Right ventricle myocardium superior (tissue), 1 donor: ENCODE measurements at regions not wholly inside any gene's neighbourhood (a gene's known extent, or its start where the extent isn't known, plus 50 kb on each side); places are given as distances from the start of the nearest gene placed in this dataset.

ENCODE experiments used
- ATAC-seq: fragments of 200-7000 bp; cut with Tn5 transposase; one replicate; pipeline ENCODE4 v1.9.1; 2020; ENCODE audit warnings: mild to moderate bottlenecking; ENCODE audit not compliant: poor library complexity
- DNase-seq: peaks from one replicate; pipeline ENCODE4 v3.0.0-alpha.2; 2020
- intact Hi-C: fragments of 100-400 bp; cut with DNase I; formaldehyde crosslinking; loops from one replicate; pipeline ENCODE4 v1.11.2; 2022
- donor health status: DM: no; HTN: yes; CAD: no; lungs with severe emphysema.

GRCh38 chr9:115207003-115207836, 89.3 kb upstream of the TNC start:
- DNase-seq = no peak
- no peak for ATAC-seq
- intact Hi-C loops = no loop called here

- intact Hi-C loops = no loop called here
- DNase-seq = no peak
- ATAC-seq = no peak
These were observed 90.5 kb upstream of the TNC start for GRCh38 chr9:115208501-115208900.

GRCh38 chr9:115209601-115210306, 91.8 kb upstream of the TNC start:
- ATAC-seq (no peak), DNase-seq (no peak)
- intact Hi-C loops = no loop called here

GRCh38 chr9:115210699-115211098, 92.7 kb upstream of the TNC start:
- DNase-seq (no peak), ATAC-seq (no peak)
- intact Hi-C loops = no loop called here

- intact Hi-C loops = no loop called here
- DNase-seq (no peak), ATAC-seq (no peak)
These were observed 93.6 kb upstream of the TNC start for GRCh38 chr9:115211413-115212124.

DNA sequence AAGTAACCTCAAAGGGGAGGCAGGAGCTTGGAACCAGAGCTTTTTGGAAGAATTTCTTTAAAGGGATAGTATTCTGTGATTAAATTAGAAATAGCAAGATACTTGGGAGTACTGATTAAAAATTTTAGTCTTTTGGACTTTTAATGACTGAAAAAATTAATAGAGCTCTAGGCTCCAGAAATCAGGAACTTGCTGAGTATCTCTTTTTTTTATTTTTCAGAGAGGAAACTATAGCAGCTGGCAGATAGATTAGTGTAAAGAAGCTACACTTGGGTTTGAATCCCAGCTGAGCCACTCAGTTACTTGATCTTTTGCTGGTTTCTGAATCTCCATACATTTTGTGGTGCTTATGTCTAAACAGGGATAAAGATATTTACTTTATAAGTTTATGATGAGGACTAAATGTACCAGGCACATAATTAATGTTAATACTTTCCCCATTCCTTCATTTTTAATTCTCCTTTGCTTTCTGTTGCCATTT, 94.2 kb upstream of the TNC start:
- DNase-seq (no peak), ATAC-seq (no peak)
- intact Hi-C loops = no loop called here

DNA sequence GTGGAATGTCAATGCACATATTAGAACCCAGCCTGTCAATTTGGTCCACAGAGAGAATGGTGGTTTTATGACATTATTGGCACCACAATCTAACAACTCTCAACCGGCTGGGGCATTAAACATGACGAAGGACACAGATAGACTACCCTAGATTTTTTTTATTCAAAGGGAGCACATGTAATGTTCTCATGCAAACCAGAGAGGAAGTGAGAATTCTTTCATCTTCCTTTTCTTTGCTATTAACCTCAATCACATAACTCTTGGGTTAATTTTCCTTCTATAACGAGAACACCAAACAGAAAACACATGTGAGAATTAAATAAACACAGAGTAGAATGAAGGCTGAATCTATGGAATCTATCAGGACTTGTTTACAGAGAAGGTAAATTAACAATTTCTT, 94.9 kb upstream of the TNC start:
- ATAC-seq (no peak), DNase-seq (no peak)
- intact Hi-C loops = no loop called here

DNA sequence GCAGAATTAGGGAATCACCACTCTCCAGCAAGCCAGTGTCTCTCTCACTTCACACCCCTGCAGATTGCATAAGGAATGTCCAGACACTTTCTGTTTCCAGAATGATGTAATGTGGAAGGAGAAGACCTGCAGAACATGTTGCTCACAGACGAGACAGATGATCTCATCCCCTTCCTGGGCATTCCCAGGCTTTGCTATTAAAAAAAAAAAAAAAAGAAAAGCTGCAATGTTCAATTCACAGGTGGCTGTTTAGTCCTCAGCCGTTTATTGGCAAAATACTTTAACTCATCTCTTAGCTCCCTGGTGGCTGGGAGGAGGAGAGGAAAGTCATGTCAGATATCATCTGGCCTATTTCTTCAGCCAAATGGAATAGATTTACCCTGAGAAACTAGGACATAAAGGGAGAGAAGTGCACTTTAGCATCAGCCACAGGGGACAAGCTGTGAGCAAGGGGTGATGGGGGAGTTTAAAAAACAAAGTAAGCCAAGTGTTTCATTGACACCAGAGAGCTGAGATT, 95.9 kb upstream of the TNC start:
- DNase-seq = no peak
- intact Hi-C loops = no loop called here
- ATAC-seq = peak; percentile 88

DNA sequence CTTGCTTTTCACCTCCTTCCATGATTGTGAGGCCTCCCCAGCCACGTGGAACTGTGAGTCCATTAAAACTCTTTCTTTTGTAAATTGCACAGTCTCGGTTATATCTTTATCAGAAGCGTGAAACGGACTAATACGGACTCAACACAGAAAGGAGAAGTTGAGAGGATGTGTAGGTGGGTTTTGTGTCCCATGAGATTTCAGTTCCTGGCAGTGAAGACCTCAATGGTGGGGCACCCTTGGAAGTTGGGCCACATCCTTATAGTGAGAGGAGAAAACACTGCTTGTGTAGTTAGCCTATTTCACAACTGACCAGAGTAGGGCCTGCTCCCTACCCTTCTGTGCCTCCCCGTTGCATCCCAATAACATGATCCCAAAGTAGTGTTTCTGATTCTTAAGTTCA, 98.9 kb upstream of the TNC start:
- ATAC-seq (no peak), DNase-seq (no peak)
- intact Hi-C loops = no loop called here

DNA sequence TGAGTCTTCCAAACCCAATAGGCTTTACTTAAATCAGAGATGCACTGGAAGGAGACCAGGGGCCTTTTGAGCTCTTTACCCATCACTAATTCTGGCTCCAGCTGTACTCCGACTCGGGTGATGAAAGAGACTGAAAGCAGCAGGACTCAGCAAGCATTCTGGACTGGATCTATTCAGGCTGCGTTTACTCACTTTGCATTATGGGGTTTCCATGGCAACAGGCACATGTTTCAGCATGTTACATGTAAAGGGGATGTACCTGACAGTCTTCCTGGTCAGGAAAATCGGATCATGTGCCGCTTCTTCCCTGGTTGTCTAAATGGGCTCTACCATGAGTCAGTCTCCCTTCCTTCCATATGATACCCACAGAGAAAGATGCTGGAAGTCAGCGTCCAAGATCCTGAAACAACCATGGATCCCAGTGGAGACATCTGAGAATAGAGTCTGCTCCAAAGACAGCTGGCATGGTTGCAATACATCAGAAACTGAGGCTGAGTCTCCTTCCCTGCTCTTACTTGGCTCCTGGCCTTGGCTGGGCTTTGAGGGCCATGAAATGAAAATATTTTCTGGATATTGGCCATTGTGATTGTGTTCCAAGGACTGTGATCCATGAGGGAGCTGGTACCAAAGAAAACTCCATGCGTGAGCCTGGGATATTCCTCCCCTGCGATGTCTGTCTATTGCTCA, 102.5 kb upstream of the TNC start:
- DNase-seq (no peak), ATAC-seq (no peak)
- intact Hi-C loops = no loop called here

- DNase-seq (no peak), ATAC-seq (no peak)
- intact Hi-C loops = no loop called here
These were observed 105.5 kb upstream of the TNC start for GRCh38 chr9:115223471-115223870.

GRCh38 chr9:115225459-115226116, 107.6 kb upstream of the TNC start:
- ATAC-seq (no peak), DNase-seq (no peak)
- intact Hi-C loops = no loop called here

GRCh38 chr9:115226152-115226551, 108.2 kb upstream of the TNC start:
- ATAC-seq (no peak), DNase-seq (no peak)
- intact Hi-C loops = no loop called here

- DNase-seq = no peak
- intact Hi-C loops = no loop called here
- no peak for ATAC-seq
These were observed 111.5 kb upstream of the TNC start for GRCh38 chr9:115229496-115229895.

DNA sequence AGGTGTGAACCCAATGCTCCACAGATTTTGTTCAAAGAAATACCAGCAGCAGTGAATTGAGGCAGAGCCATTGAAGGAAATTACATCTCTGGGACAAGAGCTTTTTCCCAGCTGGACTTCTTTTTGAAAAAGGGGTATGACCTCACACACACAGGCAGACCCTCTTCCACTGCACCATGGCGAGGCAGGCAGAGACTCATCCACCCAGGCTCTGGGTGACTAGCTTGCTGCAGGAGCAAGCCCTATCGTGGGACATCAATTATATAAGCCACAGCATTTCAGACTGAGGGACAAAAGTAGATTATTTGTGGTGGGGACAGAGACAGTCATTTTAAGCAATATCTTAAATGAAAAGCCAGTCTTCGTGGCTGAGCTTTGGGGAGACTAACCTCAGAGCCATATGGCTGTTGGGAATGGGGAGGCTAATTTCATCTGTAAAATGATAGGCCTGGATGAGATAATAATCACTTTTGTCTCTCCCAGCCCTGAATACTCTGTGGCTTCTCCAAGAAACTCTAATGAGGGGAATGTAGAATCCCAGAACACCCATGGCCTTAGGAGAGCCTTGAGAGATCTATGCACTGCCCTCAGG, 113.1 kb upstream of the TNC start:
- intact Hi-C loops = no loop called here
- DNase-seq (no peak), ATAC-seq (no peak)

DNA sequence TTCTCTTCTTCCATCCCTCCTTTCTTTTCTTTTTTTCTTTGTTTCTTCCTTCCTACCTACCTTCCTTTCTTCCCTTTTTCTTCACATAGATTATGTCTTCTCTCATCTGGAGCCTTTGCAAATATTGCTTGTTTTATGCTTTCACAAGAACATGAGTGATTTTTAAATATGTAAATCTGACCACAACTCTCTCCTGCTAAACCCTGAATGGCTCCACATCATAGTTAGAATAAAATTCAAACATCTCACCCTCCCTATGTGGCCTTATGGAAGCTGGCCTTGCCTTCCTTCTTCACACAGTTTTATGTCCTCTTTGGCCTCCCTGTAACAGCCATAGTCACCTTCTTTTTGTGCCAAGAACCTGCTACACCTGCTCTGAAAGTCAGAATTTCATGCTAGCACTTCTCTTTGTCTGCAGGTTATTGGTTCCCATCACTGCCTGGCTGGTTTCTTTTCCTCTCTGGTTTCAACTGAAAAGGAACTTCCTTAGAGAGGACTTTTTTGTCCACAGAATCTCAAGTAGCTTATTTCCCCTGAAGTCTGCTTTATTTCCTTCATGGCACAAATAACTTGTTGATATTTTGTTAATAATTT, 114.3 kb upstream of the TNC start:
- DNase-seq (no peak), ATAC-seq (no peak)
- intact Hi-C loops = no loop called here

DNA sequence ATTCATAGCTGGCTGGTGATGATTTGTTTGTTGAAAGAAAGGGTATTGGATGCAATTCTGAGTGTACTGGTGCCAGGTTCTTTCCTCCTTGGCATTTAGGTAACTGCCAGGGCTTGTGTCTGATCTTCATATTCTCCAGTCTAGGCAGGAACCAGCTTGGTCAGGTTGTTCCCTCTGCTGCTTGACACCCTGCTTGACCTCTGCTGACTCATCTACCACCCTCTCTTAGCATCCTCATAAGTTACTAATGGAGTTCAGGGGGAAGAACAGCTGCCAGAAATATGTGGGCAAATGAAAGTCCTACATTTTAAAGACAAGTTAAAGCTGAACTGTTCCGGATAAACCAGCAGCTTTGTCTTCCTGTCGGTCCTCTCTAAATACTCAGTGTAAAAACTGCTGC, 116.1 kb upstream of the TNC start:
- no peak for DNase-seq
- intact Hi-C loops = no loop called here
- no peak for ATAC-seq

GRCh38 chr9:115235221-115235620, 117.3 kb upstream of the TNC start:
- ATAC-seq (no peak), DNase-seq (no peak)
- intact Hi-C loops = no loop called here
